GM23338 (cell line): ENCODE measurements at regions not wholly inside any gene's neighbourhood (a gene's known extent, or its start where the extent isn't known, plus 50 kb on each side); places are given as distances from the start of the nearest gene placed in this dataset.

Experiments used
- ATAC-seq: fragments of 200-7000 bp; cut with Tn5 transposase; 3 replicates; pipeline ENCODE4 v1.9.1; 2020
- DNase-seq: peaks from one replicate; pipeline ENCODE4 v3.0.0-alpha.2; 2015; ENCODE audit warnings: low spot score
- H2AFZ ChIP-seq: fragments of 200-600 bp; sonication (generic); 2 replicates; pipeline ENCODE4 v1.8.0; 2016; ENCODE audit warnings: antibody characterized with exemption, mild to moderate bottlenecking, moderate library complexity
- H3F3A ChIP-seq: fragments of 200-600 bp; sonication (generic); replicated peaks from 2 replicates; pipeline ENCODE4 v1.8.0; 2017; ENCODE audit warnings: antibody characterized with exemption, mixed run types, low read depth
- H3K27ac ChIP-seq: fragments of 200-600 bp; sonication (generic); 2 replicates; pipeline ENCODE4 v1.6.1; 2016; ENCODE audit warnings: low read depth
- H3K27me3 ChIP-seq: fragments of 200-600 bp; sonication (generic); 2 replicates; pipeline ENCODE4 v1.8.0; 2016; ENCODE audit warnings: mild to moderate bottlenecking, mixed run types, moderate library complexity; ENCODE audit not compliant: insufficient read depth
- H3K36me3 ChIP-seq: fragments of 200-600 bp; sonication (generic); 2 replicates; pipeline ENCODE4 v1.8.0; 2016; ENCODE audit warnings: mild to moderate bottlenecking; ENCODE audit not compliant: insufficient read depth
- H3K4me1 ChIP-seq: fragments of 200-600 bp; sonication (generic); 2 replicates; pipeline ENCODE4 v1.8.0; 2016; ENCODE audit warnings: mild to moderate bottlenecking, moderate library complexity; ENCODE audit not compliant: insufficient read depth
- H3K4me2 ChIP-seq: fragments of 200-600 bp; sonication (generic); 2 replicates; pipeline ENCODE4 v1.7.1; 2017; ENCODE audit warnings: mixed run types
- H3K4me3 ChIP-seq: fragments of 200-600 bp; sonication (generic); 2 replicates; pipeline ENCODE4 v1.6.1; 2016; ENCODE audit warnings: mixed run types
- H3K79me2 ChIP-seq: fragments of 200-600 bp; sonication (generic); replicated peaks from 2 replicates; pipeline ENCODE4 v1.8.0; 2017; ENCODE audit warnings: mild to moderate bottlenecking; ENCODE audit not compliant: insufficient read depth
- H3K9me2 ChIP-seq: fragments of 200-600 bp; sonication (generic); 2 replicates; pipeline ENCODE4 v1.8.0; 2017; ENCODE audit not compliant: insufficient read depth
- H4K20me1 ChIP-seq: fragments of 200-600 bp; sonication (generic); replicated peaks from 2 replicates; pipeline ENCODE4 v1.8.0; 2017; ENCODE audit warnings: mild to moderate bottlenecking; ENCODE audit not compliant: insufficient read depth
- H3K27ac Mint-ChIP-seq: 2 replicates; pipeline ENCODE4 v1.8.0; 2020; ENCODE audit warnings: inconsistent platforms, mild to moderate bottlenecking, moderate library complexity, mixed read lengths
- H3K27me3 Mint-ChIP-seq: 3 replicates; pipeline ENCODE4 v1.8.0; 2022; ENCODE audit warnings: low read depth, mild to moderate bottlenecking, moderate library complexity, mixed read lengths, inconsistent platforms; ENCODE audit not compliant: insufficient read depth, poor library complexity
- H3K36me3 Mint-ChIP-seq: 3 replicates; pipeline ENCODE4 v1.8.0; 2021; ENCODE audit warnings: low read depth, mild to moderate bottlenecking, inconsistent platforms, moderate library complexity, mixed read lengths
- H3K4me1 Mint-ChIP-seq: 3 replicates; pipeline ENCODE4 v1.8.0; 2020; ENCODE audit warnings: mild to moderate bottlenecking, inconsistent platforms, mixed read lengths
- H3K4me3 Mint-ChIP-seq: 3 replicates; pipeline ENCODE4 v1.8.0; 2021; ENCODE audit warnings: moderate library complexity, mild to moderate bottlenecking, inconsistent platforms, mixed read lengths
- H3K9me3 Mint-ChIP-seq: 3 replicates; pipeline ENCODE4 v1.8.0; 2020; ENCODE audit warnings: moderate library complexity, mild to moderate bottlenecking, inconsistent platforms, mixed read lengths
- CREB1 ChIP-seq: fragments of 250-450 bp; sonication (Bioruptor Pico); IDR thresholded peaks from 2 replicates; pipeline ENCODE4 v1.5.0; 2020; ENCODE audit warnings: low read depth, mild to moderate bottlenecking, moderate library complexity
- EZH2 ChIP-seq: fragments of 200-600 bp; sonication (generic); IDR thresholded peaks from one replicate; pipeline ENCODE4 v1.8.0; 2017; ENCODE audit warnings: antibody characterized with exemption, mild to moderate bottlenecking, low read depth; ENCODE audit not compliant: unreplicated experiment
- EZH2phosphoT487 ChIP-seq: fragments of 200-600 bp; sonication (generic); IDR thresholded peaks from one replicate; pipeline ENCODE4 v1.8.1; 2018; ENCODE audit warnings: antibody characterized with exemption; ENCODE audit not compliant: unreplicated experiment
- JUNB ChIP-seq: IDR thresholded peaks from one replicate; pipeline ENCODE4 v1.6.1; 2016; ENCODE audit warnings: antibody characterized with exemption; ENCODE audit not compliant: unreplicated experiment
- NANOG ChIP-seq: IDR thresholded peaks from 2 replicates; pipeline ENCODE4 v1.6.1; 2016; ENCODE audit warnings: antibody characterized with exemption, borderline replicate concordance
- POLR2AphosphoS5 ChIP-seq: IDR thresholded peaks from 2 replicates; pipeline ENCODE4 v1.6.1; 2016; ENCODE audit warnings: antibody characterized with exemption, low read depth
- STAT1 ChIP-seq: IDR thresholded peaks from one replicate; pipeline ENCODE4 v1.6.1; 2016; ENCODE audit warnings: antibody characterized with exemption; ENCODE audit not compliant: unreplicated experiment
- ZNF114 ChIP-seq: fragments of 250-450 bp; sonication (Bioruptor Pico); IDR thresholded peaks from 2 replicates; pipeline ENCODE4 v1.5.0; 2020; ENCODE audit warnings: mild to moderate bottlenecking, moderate library complexity
- ZNF331 ChIP-seq: fragments of 250-450 bp; sonication (Bioruptor Pico); IDR thresholded peaks from 2 replicates; pipeline ENCODE4 v1.5.0; 2020; ENCODE audit warnings: low read depth, mild to moderate bottlenecking, moderate library complexity
- TF ChIP-seq, protein P1 (sequence below): IDR thresholded peaks from 2 replicates; pipeline ENCODE4 v1.6.1; 2016; ENCODE audit warnings: antibody characterized with exemption
- TF ChIP-seq, protein P2 (sequence below): IDR thresholded peaks from one replicate; pipeline ENCODE4 v1.6.1; 2018; ENCODE audit warnings: antibody characterized with exemption; ENCODE audit not compliant: unreplicated experiment
- TF ChIP-seq, protein P3 (sequence below), 2 experiments: fragments of 200-600 bp in 1 of 2; sonication (generic) in 1 of 2; conservative IDR thresholded peaks; 2 replicates each; pipeline versions ENCODE4 v1.5.1 to v1.6.1; 2016 to 2017; ENCODE audit warnings: antibody characterized with exemption in 2 of 2, low read depth in 2 of 2, mild to moderate bottlenecking in 2 of 2, moderate library complexity in 1 of 2
- TF ChIP-seq, protein P4 (sequence below): fragments of 250-450 bp; sonication (Bioruptor Pico); IDR thresholded peaks from 2 replicates; pipeline ENCODE4 v1.5.0; 2020; ENCODE audit warnings: mild to moderate bottlenecking, moderate library complexity

DNA sequence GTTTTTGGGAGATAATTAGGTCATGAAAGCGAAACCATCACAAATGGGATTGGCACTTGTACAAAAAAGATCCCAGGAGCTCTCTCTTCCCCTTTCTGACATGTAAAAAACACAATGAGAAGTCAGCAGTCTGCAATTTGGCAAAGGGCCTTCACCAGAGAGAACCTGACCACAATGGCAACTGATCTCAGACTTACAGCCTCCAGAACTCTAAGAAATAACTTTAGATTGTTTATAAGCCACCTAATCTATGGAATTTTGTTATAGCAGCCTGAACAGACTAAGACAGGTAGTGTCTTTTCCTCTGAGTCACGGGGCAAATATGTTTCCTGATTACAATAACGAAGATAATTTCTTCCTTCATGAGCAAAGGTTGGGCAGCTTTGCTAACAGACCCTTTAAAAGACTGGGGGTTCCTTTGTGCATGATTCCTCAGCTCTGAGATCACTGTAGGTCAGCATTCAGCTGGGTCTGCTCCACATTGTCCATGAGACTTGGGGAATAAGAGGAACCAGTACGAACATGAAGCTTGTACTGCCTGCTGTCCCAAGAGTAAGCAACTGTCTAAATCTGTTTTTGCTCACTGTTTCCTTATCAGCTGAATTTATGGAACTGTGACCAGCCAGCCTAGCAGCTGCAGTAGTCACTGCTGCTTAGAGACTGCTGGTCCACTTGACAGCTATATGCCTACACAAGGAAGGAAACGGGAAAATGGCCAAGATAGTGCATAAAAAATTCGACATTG lies 191.6 kb downstream of the ANAPC10 start:
- H3K27ac Mint-ChIP-seq = no peak overlapping the region
- TF ChIP-seq EZH2phosphoT487 (no peak), POLR2AphosphoS5 (no peak), JUNB (no peak), EZH2 (no peak), CREB1 (CRISPR knock-in tag) (no peak), ZNF114 (CRISPR knock-in tag) (no peak), STAT1 (no peak), NANOG (no peak), ZNF331 (CRISPR knock-in tag) (no peak)
- TF ChIP-seq, protein P1, sequence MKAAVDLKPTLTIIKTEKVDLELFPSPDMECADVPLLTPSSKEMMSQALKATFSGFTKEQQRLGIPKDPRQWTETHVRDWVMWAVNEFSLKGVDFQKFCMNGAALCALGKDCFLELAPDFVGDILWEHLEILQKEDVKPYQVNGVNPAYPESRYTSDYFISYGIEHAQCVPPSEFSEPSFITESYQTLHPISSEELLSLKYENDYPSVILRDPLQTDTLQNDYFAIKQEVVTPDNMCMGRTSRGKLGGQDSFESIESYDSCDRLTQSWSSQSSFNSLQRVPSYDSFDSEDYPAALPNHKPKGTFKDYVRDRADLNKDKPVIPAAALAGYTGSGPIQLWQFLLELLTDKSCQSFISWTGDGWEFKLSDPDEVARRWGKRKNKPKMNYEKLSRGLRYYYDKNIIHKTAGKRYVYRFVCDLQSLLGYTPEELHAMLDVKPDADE = no peak
- TF ChIP-seq, protein P2, sequence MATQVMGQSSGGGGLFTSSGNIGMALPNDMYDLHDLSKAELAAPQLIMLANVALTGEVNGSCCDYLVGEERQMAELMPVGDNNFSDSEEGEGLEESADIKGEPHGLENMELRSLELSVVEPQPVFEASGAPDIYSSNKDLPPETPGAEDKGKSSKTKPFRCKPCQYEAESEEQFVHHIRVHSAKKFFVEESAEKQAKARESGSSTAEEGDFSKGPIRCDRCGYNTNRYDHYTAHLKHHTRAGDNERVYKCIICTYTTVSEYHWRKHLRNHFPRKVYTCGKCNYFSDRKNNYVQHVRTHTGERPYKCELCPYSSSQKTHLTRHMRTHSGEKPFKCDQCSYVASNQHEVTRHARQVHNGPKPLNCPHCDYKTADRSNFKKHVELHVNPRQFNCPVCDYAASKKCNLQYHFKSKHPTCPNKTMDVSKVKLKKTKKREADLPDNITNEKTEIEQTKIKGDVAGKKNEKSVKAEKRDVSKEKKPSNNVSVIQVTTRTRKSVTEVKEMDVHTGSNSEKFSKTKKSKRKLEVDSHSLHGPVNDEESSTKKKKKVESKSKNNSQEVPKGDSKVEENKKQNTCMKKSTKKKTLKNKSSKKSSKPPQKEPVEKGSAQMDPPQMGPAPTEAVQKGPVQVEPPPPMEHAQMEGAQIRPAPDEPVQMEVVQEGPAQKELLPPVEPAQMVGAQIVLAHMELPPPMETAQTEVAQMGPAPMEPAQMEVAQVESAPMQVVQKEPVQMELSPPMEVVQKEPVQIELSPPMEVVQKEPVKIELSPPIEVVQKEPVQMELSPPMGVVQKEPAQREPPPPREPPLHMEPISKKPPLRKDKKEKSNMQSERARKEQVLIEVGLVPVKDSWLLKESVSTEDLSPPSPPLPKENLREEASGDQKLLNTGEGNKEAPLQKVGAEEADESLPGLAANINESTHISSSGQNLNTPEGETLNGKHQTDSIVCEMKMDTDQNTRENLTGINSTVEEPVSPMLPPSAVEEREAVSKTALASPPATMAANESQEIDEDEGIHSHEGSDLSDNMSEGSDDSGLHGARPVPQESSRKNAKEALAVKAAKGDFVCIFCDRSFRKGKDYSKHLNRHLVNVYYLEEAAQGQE = no peak
- TF ChIP-seq, protein P3, sequence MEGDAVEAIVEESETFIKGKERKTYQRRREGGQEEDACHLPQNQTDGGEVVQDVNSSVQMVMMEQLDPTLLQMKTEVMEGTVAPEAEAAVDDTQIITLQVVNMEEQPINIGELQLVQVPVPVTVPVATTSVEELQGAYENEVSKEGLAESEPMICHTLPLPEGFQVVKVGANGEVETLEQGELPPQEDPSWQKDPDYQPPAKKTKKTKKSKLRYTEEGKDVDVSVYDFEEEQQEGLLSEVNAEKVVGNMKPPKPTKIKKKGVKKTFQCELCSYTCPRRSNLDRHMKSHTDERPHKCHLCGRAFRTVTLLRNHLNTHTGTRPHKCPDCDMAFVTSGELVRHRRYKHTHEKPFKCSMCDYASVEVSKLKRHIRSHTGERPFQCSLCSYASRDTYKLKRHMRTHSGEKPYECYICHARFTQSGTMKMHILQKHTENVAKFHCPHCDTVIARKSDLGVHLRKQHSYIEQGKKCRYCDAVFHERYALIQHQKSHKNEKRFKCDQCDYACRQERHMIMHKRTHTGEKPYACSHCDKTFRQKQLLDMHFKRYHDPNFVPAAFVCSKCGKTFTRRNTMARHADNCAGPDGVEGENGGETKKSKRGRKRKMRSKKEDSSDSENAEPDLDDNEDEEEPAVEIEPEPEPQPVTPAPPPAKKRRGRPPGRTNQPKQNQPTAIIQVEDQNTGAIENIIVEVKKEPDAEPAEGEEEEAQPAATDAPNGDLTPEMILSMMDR (conservative IDR thresholded peaks at IDR 0.05; ENCODE audit: low read depth in 2 of 2) = no peak
- TF ChIP-seq, protein P4, sequence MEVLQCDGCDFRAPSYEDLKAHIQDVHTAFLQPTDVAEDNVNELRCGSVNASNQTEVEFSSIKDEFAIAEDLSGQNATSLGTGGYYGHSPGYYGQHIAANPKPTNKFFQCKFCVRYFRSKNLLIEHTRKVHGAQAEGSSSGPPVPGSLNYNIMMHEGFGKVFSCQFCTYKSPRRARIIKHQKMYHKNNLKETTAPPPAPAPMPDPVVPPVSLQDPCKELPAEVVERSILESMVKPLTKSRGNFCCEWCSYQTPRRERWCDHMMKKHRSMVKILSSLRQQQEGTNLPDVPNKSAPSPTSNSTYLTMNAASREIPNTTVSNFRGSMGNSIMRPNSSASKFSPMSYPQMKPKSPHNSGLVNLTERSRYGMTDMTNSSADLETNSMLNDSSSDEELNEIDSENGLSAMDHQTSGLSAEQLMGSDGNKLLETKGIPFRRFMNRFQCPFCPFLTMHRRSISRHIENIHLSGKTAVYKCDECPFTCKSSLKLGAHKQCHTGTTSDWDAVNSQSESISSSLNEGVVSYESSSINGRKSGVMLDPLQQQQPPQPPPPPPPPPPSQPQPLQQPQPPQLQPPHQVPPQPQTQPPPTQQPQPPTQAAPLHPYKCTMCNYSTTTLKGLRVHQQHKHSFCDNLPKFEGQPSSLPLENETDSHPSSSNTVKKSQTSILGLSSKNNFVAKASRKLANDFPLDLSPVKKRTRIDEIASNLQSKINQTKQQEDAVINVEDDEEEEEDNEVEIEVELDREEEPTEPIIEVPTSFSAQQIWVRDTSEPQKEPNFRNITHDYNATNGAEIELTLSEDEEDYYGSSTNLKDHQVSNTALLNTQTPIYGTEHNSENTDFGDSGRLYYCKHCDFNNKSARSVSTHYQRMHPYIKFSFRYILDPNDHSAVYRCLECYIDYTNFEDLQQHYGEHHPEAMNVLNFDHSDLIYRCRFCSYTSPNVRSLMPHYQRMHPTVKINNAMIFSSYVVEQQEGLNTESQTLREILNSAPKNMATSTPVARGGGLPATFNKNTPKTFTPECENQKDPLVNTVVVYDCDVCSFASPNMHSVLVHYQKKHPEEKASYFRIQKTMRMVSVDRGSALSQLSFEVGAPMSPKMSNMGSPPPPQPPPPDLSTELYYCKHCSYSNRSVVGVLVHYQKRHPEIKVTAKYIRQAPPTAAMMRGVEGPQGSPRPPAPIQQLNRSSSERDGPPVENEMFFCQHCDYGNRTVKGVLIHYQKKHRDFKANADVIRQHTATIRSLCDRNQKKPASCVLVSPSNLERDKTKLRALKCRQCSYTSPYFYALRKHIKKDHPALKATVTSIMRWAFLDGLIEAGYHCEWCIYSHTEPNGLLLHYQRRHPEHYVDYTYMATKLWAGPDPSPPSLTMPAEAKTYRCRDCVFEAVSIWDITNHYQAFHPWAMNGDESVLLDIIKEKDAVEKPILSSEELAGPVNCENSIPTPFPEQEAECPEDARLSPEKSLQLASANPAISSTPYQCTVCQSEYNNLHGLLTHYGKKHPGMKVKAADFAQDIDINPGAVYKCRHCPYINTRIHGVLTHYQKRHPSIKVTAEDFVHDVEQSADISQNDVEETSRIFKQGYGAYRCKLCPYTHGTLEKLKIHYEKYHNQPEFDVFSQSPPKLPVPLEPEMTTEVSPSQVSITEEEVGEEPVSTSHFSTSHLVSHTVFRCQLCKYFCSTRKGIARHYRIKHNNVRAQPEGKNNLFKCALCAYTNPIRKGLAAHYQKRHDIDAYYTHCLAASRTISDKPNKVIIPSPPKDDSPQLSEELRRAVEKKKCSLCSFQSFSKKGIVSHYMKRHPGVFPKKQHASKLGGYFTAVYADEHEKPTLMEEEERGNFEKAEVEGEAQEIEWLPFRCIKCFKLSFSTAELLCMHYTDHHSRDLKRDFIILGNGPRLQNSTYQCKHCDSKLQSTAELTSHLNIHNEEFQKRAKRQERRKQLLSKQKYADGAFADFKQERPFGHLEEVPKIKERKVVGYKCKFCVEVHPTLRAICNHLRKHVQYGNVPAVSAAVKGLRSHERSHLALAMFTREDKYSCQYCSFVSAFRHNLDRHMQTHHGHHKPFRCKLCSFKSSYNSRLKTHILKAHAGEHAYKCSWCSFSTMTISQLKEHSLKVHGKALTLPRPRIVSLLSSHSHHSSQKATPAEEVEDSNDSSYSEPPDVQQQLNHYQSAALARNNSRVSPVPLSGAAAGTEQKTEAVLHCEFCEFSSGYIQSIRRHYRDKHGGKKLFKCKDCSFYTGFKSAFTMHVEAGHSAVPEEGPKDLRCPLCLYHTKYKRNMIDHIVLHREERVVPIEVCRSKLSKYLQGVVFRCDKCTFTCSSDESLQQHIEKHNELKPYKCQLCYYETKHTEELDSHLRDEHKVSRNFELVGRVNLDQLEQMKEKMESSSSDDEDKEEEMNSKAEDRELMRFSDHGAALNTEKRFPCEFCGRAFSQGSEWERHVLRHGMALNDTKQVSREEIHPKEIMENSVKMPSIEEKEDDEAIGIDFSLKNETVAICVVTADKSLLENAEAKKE (CRISPR knock-in tag) = no peak
- H3K9me3 Mint-ChIP-seq = no peaks in the 10 kb centered on the region
- peaks cover 4% of the 10 kb centered on the region; the same call in 1 of the 2 replicates for H3K9me2 ChIP-seq
- no peak overlapping the region for H2AFZ ChIP-seq
- H3K36me3 ChIP-seq = no peaks in the 10 kb centered on the region
- no peaks in the 10 kb centered on the region for H4K20me1 ChIP-seq
- no peak overlapping the region for H3K4me3 Mint-ChIP-seq
- no peaks in the 10 kb centered on the region for H3K36me3 Mint-ChIP-seq
- H3K79me2 ChIP-seq = no peaks in the 10 kb centered on the region
- H3K27ac ChIP-seq = no peak overlapping the region
- no peak overlapping the region for H3K4me3 ChIP-seq
- DNase-seq (no peak), ATAC-seq (no peak)
- no peaks in the 10 kb centered on the region for H3K4me1 ChIP-seq
- H3K27me3 Mint-ChIP-seq = no peaks in the 10 kb centered on the region
- no peaks in the 10 kb centered on the region for H3F3A ChIP-seq
- H3K4me1 Mint-ChIP-seq = no peaks in the 10 kb centered on the region
- H3K27me3 ChIP-seq = no peaks in the 10 kb centered on the region
- H3K4me2 ChIP-seq = no peak overlapping the region
